ENCODE measurements at regions not wholly inside any gene's neighbourhood (a gene's known extent, or its start where the extent isn't known, plus 50 kb on each side); places are given as distances from the start of the nearest gene placed in this dataset.

- TF ChIP-seq CTCF (IDR thresholded peaks at IDR 0.05) (no peak), POLR2AphosphoS5 (IDR thresholded peaks at IDR 0.05) (no peak)
Measured at GRCh38 chrX:39631276-39632229, 466.2 kb downstream of the BCOR start.
